GM19395 (cell line): ENCODE measurements at regions not wholly inside any gene's neighbourhood (a gene's known extent, or its start where the extent isn't known, plus 50 kb on each side); places are given as distances from the start of the nearest gene placed in this dataset.

Experiments
- ATAC-seq: cut with Tn5 transposase; IDR thresholded peaks from one replicate; pipeline ENCODE4 v1.9.1; 2021; ENCODE audit warnings: mild to moderate bottlenecking, moderate library complexity; ENCODE audit not compliant: unreplicated experiment

- ATAC-seq = no peak
Observed at GRCh38 chr1:184267747-184268146, 119.1 kb upstream of the C1orf21 start.

GRCh38 chr1:184270556-184270955 is 116.3 kb upstream of the C1orf21 start:
- ATAC-seq = no peak

GRCh38 chr1:184272175-184272866 is 114.5 kb upstream of the C1orf21 start:
- no peak for ATAC-seq

- ATAC-seq = no peak
Observed at GRCh38 chr1:184276416-184276815, 110.4 kb upstream of the C1orf21 start.

GRCh38 chr1:184279911-184280458 is 106.8 kb upstream of the C1orf21 start:
- no peak for ATAC-seq

GRCh38 chr1:184283999-184284398 is 102.8 kb upstream of the C1orf21 start:
- no peak for ATAC-seq

- ATAC-seq = no peak
Observed at GRCh38 chr1:184284900-184285299, 101.9 kb upstream of the C1orf21 start.

GRCh38 chr1:184285401-184286087 is 101.3 kb upstream of the C1orf21 start:
- no peak for ATAC-seq

- ATAC-seq = no peak
Observed at GRCh38 chr1:184287001-184287400, 99.8 kb upstream of the C1orf21 start.

GRCh38 chr1:184289825-184290550 is 96.8 kb upstream of the C1orf21 start:
- no peak for ATAC-seq

- no peak for ATAC-seq
Observed at GRCh38 chr1:184291701-184292100, 95.1 kb upstream of the C1orf21 start.

GRCh38 chr1:184292101-184292500 is 94.7 kb upstream of the C1orf21 start:
- ATAC-seq = no peak

- ATAC-seq = no peak
Observed at GRCh38 chr1:184294101-184294500, 92.7 kb upstream of the C1orf21 start.

GRCh38 chr1:184296466-184297243 is 90.2 kb upstream of the C1orf21 start:
- no peak for ATAC-seq

- ATAC-seq = no peak
Observed at GRCh38 chr1:184297244-184297750, 89.5 kb upstream of the C1orf21 start.

- no peak for ATAC-seq
Observed at GRCh38 chr1:184298440-184299405, 88.1 kb upstream of the C1orf21 start.

- ATAC-seq = no peak
Observed at GRCh38 chr1:184299406-184299790, 87.4 kb upstream of the C1orf21 start.

GRCh38 chr1:184299796-184300195 is 87.0 kb upstream of the C1orf21 start:
- no peak for ATAC-seq

- ATAC-seq = no peak
Observed at GRCh38 chr1:184300446-184300845, 86.4 kb upstream of the C1orf21 start.

- ATAC-seq = no peak
Observed at GRCh38 chr1:184301227-184301626, 85.6 kb upstream of the C1orf21 start.
